Activated naive CD8-positive, alpha-beta T cell treated with anti-CD3 and anti-CD28 coated beads for 36 hours (primary cell): ENCODE measurements at regions not wholly inside any gene's neighbourhood (a gene's known extent, or its start where the extent isn't known, plus 50 kb on each side); places are given as distances from the start of the nearest gene placed in this dataset.

Experiments
- DNase-seq: peaks from one replicate; pipeline ENCODE4 v3.0.0; 2021
- H3K27ac Mint-ChIP-seq: one replicate; pipeline ENCODE4 v1.8.0; 2022; ENCODE audit warnings: mild to moderate bottlenecking, moderate library complexity, mixed read lengths
- H3K27me3 Mint-ChIP-seq: one replicate; pipeline ENCODE4 v1.8.0; 2022; ENCODE audit warnings: mild to moderate bottlenecking, mixed read lengths
- H3K36me3 Mint-ChIP-seq: one replicate; pipeline ENCODE4 v1.8.0; 2021; ENCODE audit warnings: mild to moderate bottlenecking, mixed read lengths
- H3K4me1 Mint-ChIP-seq: one replicate; pipeline ENCODE4 v1.8.0; 2021; ENCODE audit warnings: mixed read lengths
- H3K4me3 Mint-ChIP-seq: one replicate; pipeline ENCODE4 v1.8.0; 2022; ENCODE audit warnings: mild to moderate bottlenecking, moderate library complexity, mixed read lengths
- H3K9me3 Mint-ChIP-seq: one replicate; pipeline ENCODE4 v1.8.0; 2022; ENCODE audit warnings: mixed read lengths

GRCh38 chr1:80659161-80659560, 1141.6 kb upstream of the ADGRL2 start:
- no peaks in the 10 kb centered on the region for H3K4me1 Mint-ChIP-seq
- peaks cover 6% of the 10 kb centered on the region for H3K9me3 Mint-ChIP-seq
- H3K4me3 Mint-ChIP-seq = no peak overlapping the region
- no peak overlapping the region for H3K27ac Mint-ChIP-seq
- DNase-seq = no peak
- no peaks in the 10 kb centered on the region for H3K36me3 Mint-ChIP-seq
- no peaks in the 10 kb centered on the region for H3K27me3 Mint-ChIP-seq

DNA sequence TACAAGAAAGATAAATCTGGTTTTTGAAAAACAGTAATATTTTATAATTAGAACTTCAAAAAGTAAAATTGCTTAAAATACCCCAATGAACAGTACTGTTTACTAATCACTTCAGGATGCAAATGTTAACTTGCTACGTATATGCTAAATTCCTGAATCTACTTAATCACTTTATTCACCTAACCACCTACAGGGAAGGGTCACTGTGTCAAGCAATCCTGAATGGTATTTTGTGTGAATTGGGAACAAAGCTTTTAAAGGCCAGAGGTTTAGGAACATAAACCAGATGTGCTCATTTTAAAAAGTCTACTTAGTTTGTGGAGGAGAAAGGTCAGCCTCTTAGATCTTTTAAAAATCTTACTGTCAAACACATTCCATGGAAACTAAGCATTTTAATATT, 1143.0 kb upstream of the ADGRL2 start:
- peaks cover 8% of the 10 kb centered on the region for H3K9me3 Mint-ChIP-seq
- H3K27me3 Mint-ChIP-seq = no peaks in the 10 kb centered on the region
- H3K27ac Mint-ChIP-seq = no peak overlapping the region
- no peaks in the 10 kb centered on the region for H3K36me3 Mint-ChIP-seq
- DNase-seq = no peak
- no peak overlapping the region for H3K4me3 Mint-ChIP-seq
- H3K4me1 Mint-ChIP-seq = no peaks in the 10 kb centered on the region

- Mint-ChIP-seq H3K27ac (no peak overlapping the region), H3K9me3 (peaks cover 8% of the 10 kb centered on the region), H3K4me1 (no peaks in the 10 kb centered on the region), H3K36me3 (no peaks in the 10 kb centered on the region), H3K4me3 (no peak overlapping the region), H3K27me3 (no peaks in the 10 kb centered on the region)
- no peak for DNase-seq
These were observed 1143.6 kb upstream of the ADGRL2 start for GRCh38 chr1:80657044-80657643.

DNA sequence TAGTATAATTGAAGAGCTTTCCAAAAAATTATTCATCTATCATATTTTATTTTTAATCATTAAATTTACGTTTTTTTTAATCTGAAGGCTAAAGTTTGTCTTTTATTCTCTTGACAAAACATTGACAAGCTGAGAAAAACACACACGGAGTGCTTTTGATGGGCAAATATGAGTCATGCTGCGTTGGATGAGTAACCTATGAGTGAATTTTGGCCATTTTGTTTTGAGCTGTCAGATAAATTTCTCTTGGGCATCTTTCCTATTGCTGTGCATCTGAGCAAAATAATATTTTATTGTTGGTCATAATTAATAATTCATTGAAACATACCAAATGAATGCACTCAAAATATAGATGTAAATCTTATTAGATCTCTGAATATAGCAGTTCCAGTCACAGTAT, 1144.1 kb upstream of the ADGRL2 start:
- peaks cover 8% of the 10 kb centered on the region for H3K9me3 Mint-ChIP-seq
- no peaks in the 10 kb centered on the region for H3K27me3 Mint-ChIP-seq
- no peak for DNase-seq
- no peak overlapping the region for H3K27ac Mint-ChIP-seq
- no peaks in the 10 kb centered on the region for H3K36me3 Mint-ChIP-seq
- H3K4me3 Mint-ChIP-seq = no peak overlapping the region
- H3K4me1 Mint-ChIP-seq = no peaks in the 10 kb centered on the region

- Mint-ChIP-seq H3K36me3 (no peaks in the 10 kb centered on the region), H3K9me3 (peaks cover 8% of the 10 kb centered on the region), H3K4me3 (no peak overlapping the region)
These were observed 1144.6 kb upstream of the ADGRL2 start for GRCh38 chr1:80656014-80656636.

DNA sequence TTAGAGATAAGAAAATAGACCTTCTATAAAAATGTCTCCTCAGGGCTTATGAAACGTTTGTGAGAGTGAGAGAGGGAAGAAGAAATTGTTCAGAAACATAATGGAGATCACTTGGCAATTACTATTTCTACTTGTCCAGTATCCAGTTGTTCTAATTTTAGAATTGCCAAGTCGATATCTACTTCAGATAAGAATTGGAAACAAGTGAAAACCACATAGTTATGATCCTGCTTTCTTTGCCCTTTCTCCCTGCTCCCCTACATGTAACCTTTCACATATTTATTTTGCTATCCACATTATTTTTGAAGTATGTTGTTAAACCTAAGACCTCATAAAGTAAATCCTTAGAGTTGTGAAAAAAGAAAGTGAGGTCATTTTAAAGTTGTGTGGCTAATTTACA, 1154.7 kb upstream of the ADGRL2 start:
- Mint-ChIP-seq H3K27ac (no peak overlapping the region), H3K4me1 (no peaks in the 10 kb centered on the region), H3K27me3 (no peaks in the 10 kb centered on the region), H3K4me3 (no peak overlapping the region), H3K36me3 (no peaks in the 10 kb centered on the region), H3K9me3 (no peaks in the 10 kb centered on the region)
- DNase-seq = no peak

More at GRCh38 chr1:80656014-80656636, 1144.6 kb upstream of the ADGRL2 start:
- Mint-ChIP-seq H3K27me3 (no peaks in the 10 kb centered on the region), H3K27ac (no peak overlapping the region), H3K4me1 (no peaks in the 10 kb centered on the region)
- no peak for DNase-seq

GRCh38 chr1:80645621-80646020, 1155.1 kb upstream of the ADGRL2 start:
- Mint-ChIP-seq H3K9me3 (no peaks in the 10 kb centered on the region), H3K4me3 (no peak overlapping the region), H3K27ac (no peak overlapping the region), H3K27me3 (no peaks in the 10 kb centered on the region), H3K4me1 (no peaks in the 10 kb centered on the region), H3K36me3 (no peaks in the 10 kb centered on the region)
- no peak for DNase-seq

DNA sequence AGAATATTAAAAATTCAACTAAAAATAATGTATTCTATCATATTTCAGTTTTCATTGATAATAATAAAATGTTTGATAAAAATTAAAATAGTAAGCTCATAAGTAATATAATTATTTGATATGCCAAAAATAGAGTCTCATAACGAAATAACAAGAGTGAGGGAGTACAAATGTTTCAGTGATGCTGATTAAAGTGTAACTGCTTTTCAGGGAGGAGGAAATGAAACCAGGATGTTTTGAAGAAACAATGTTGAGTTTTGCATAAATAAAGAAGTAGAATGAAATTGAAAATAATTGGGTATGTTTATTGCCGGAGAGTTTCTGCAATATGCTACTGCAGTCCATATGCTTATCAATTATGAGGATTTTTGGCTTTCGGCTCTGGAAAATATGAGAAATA, 1159.8 kb upstream of the ADGRL2 start:
- no peak overlapping the region for H3K27ac Mint-ChIP-seq
- H3K36me3 Mint-ChIP-seq = no peaks in the 10 kb centered on the region
- no peaks in the 10 kb centered on the region for H3K27me3 Mint-ChIP-seq
- H3K9me3 Mint-ChIP-seq = no peaks in the 10 kb centered on the region
- DNase-seq = no peak
- no peaks in the 10 kb centered on the region for H3K4me1 Mint-ChIP-seq
- H3K4me3 Mint-ChIP-seq = no peak overlapping the region

DNA sequence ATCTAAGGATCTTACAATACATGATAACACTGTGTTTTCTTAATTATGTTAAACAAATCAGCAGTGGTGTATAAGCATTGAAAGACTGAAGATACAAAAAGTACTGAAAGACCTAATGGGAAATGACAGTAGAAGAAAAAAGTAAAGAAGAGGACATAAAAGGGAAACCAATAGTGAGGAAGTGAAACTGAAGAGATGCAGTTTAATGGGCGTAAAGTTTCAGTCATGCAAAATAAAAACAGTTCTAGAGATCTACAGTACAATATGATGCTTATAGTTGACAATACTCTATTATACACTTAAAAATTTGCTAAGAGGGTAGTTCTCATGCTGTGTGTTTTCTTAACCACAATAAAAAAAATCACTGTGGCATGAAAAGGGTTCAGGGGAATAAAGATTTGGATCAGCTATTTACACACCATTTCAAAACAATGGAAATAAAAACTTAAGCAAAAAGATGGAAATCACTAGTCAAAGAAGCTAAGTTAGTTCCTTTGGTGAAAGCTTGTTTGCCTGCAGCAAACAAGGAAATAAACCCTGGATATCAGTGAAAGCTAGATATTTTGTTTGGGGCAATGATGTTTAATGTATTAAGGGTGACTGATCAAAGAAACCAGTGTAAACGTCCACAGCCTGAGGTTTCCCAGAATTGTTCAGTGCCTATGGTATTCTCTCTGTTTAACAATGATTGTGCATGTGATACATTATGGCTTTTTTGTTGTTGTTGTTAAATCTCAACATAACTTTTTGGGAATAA, 1160.8 kb upstream of the ADGRL2 start:
- H3K4me1 Mint-ChIP-seq = no peaks in the 10 kb centered on the region
- no peak for DNase-seq
- H3K4me3 Mint-ChIP-seq = no peak overlapping the region
- no peaks in the 10 kb centered on the region for H3K36me3 Mint-ChIP-seq
- H3K27ac Mint-ChIP-seq = no peak overlapping the region
- no peaks in the 10 kb centered on the region for H3K27me3 Mint-ChIP-seq
- H3K9me3 Mint-ChIP-seq = no peaks in the 10 kb centered on the region

GRCh38 chr1:80633947-80634706, 1166.6 kb upstream of the ADGRL2 start:
- DNase-seq = no peak
- H3K4me3 Mint-ChIP-seq = no peak overlapping the region
- H3K4me1 Mint-ChIP-seq = no peaks in the 10 kb centered on the region
- H3K9me3 Mint-ChIP-seq = no peaks in the 10 kb centered on the region
- H3K36me3 Mint-ChIP-seq = no peaks in the 10 kb centered on the region
- no peaks in the 10 kb centered on the region for H3K27me3 Mint-ChIP-seq
- H3K27ac Mint-ChIP-seq = no peak overlapping the region

GRCh38 chr1:80632284-80632683, 1168.5 kb upstream of the ADGRL2 start:
- no peaks in the 10 kb centered on the region for H3K4me1 Mint-ChIP-seq
- H3K36me3 Mint-ChIP-seq = no peaks in the 10 kb centered on the region
- H3K27me3 Mint-ChIP-seq = no peaks in the 10 kb centered on the region
- DNase-seq = no peak
- no peak overlapping the region for H3K27ac Mint-ChIP-seq
- no peak overlapping the region for H3K4me3 Mint-ChIP-seq
- no peaks in the 10 kb centered on the region for H3K9me3 Mint-ChIP-seq

GRCh38 chr1:80629304-80629837, 1171.4 kb upstream of the ADGRL2 start:
- H3K36me3 Mint-ChIP-seq = no peaks in the 10 kb centered on the region
- no peak overlapping the region for H3K4me3 Mint-ChIP-seq
- H3K9me3 Mint-ChIP-seq = peaks cover 2% of the 10 kb centered on the region
- no peaks in the 10 kb centered on the region for H3K27me3 Mint-ChIP-seq
- DNase-seq = no peak
- H3K4me1 Mint-ChIP-seq = no peaks in the 10 kb centered on the region
- no peak overlapping the region for H3K27ac Mint-ChIP-seq

GRCh38 chr1:80624682-80625081, 1176.1 kb upstream of the ADGRL2 start:
- no peaks in the 10 kb centered on the region for H3K4me1 Mint-ChIP-seq
- DNase-seq = no peak
- H3K27me3 Mint-ChIP-seq = no peaks in the 10 kb centered on the region
- no peaks in the 10 kb centered on the region for H3K36me3 Mint-ChIP-seq
- H3K9me3 Mint-ChIP-seq = peaks cover 3% of the 10 kb centered on the region
- no peak overlapping the region for H3K27ac Mint-ChIP-seq
- no peak overlapping the region for H3K4me3 Mint-ChIP-seq

DNA sequence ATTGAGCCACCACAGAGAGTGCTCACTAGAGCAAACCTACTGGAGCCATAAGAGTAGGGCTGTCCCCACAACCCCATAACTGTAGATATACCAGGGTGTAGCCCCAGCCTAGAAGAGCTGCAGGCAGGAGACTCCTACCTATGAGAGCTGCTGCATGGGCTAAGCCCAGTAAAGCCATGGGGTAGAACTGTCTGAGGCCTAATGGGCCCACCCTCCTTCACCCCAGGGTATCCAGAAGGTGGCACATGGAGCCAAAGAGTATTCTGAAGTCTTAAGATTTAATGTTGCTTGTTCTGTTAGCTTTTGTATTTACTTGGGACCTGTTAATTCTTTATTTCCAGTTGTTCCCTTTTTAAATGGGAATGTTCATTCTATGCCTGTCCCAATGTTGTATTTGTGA, 1193.7 kb upstream of the ADGRL2 start:
- Mint-ChIP-seq H3K4me3 (no peak overlapping the region), H3K9me3 (peaks cover 3% of the 10 kb centered on the region), H3K27ac (no peak overlapping the region), H3K36me3 (no peaks in the 10 kb centered on the region), H3K4me1 (no peaks in the 10 kb centered on the region), H3K27me3 (no peaks in the 10 kb centered on the region)
- no peak for DNase-seq

DNA sequence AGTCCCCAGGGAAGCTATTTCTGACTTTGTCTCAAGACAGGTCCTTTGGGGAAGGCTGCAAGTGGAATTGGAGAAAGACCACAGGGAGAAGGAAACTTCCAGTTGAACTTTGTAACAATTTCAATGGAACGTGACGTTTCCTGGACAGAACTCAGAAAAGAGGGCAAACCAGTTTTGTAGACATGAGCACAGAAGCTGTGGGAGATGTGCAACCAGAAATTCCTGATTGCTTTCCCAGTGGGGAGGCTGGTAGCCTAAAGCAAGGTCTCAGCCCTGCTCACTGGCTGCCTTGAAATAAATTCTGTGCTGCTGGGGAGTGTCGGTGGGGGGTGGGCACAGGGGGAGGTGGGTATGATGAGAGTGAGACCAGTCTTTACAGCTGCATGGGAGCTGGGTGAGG, 1206.7 kb upstream of the ADGRL2 start:
- Mint-ChIP-seq H3K36me3 (no peaks in the 10 kb centered on the region), H3K4me3 (no peak overlapping the region), H3K4me1 (no peaks in the 10 kb centered on the region), H3K27ac (no peak overlapping the region), H3K9me3 (peaks cover 33% of the 10 kb centered on the region), H3K27me3 (no peaks in the 10 kb centered on the region)
- no peak for DNase-seq
